ENCODE measurements at regions not wholly inside any gene's neighbourhood (a gene's known extent, or its start where the extent isn't known, plus 50 kb on each side); places are given as distances from the start of the nearest gene placed in this dataset.

DNA sequence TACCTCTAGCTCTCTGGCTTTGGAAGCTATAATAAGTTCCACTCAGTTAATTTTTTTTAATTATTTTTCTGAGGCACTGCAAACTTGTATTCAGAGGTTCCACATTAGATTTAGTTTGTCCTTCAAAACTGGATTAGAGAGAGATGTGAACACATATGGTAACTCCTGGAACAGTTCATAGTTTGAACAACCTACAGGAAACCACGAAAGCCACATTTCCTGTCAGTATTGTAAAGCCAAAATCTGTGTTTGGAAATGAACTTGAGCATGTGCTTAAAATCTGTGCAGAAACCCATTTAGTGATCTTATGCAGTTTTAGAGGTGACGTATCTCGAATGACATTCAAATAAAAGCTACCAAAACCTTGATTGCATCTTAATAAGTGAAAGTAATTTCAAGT is 1952.0 kb downstream of the OLFM4 start:
- no peaks in the 10 kb centered on the region for H3K36me3 Mint-ChIP-seq (ENCODE audit: low read depth)
- no peaks in the 10 kb centered on the region for H3K4me1 Mint-ChIP-seq (ENCODE audit: low read depth)
- TF ChIP-seq, protein P1, sequence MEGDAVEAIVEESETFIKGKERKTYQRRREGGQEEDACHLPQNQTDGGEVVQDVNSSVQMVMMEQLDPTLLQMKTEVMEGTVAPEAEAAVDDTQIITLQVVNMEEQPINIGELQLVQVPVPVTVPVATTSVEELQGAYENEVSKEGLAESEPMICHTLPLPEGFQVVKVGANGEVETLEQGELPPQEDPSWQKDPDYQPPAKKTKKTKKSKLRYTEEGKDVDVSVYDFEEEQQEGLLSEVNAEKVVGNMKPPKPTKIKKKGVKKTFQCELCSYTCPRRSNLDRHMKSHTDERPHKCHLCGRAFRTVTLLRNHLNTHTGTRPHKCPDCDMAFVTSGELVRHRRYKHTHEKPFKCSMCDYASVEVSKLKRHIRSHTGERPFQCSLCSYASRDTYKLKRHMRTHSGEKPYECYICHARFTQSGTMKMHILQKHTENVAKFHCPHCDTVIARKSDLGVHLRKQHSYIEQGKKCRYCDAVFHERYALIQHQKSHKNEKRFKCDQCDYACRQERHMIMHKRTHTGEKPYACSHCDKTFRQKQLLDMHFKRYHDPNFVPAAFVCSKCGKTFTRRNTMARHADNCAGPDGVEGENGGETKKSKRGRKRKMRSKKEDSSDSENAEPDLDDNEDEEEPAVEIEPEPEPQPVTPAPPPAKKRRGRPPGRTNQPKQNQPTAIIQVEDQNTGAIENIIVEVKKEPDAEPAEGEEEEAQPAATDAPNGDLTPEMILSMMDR (IDR thresholded peaks at IDR 0.05): no peak
- ChIA-PET POLR2A (no interaction called here), CTCF (no interaction called here)
- no peaks in the 10 kb centered on the region for H3K27me3 Mint-ChIP-seq
- ATAC-seq (no peak), DNase-seq (no peak)
- H3K9me3 Mint-ChIP-seq: peaks cover 9% of the 10 kb centered on the region
- no peak overlapping the region for H3K27ac Mint-ChIP-seq
- H3K4me3 Mint-ChIP-seq: no peak overlapping the region
- intact Hi-C loops (cut with micrococcal nuclease): no loop called here

DNA sequence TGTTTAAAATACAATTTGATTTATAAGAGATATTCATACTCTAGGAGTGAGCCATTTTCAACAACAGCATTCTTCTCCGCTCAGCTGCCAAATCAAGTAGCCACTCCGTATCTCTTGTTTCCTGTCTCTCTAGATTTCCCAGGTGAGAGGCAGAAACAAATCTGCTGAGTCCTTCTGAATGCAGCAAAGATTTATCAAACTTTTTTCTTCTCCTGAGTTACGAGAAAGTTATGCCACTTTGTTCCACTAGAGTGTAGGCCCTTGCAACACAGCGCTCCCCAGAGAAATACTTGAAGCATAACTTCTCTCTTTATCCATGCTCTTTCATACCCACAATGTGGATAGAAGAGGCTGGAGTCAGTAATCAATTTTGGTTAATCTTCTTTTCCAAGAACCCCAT is 1960.8 kb downstream of the OLFM4 start:
- Mint-ChIP-seq H3K4me1 (ENCODE audit: low read depth) (no peaks in the 10 kb centered on the region), H3K27ac (no peak overlapping the region), H3K4me3 (no peak overlapping the region), H3K36me3 (ENCODE audit: low read depth) (no peaks in the 10 kb centered on the region), H3K27me3 (no peaks in the 10 kb centered on the region), H3K9me3 (peaks cover 10% of the 10 kb centered on the region)
- TF ChIP-seq, protein P1 (IDR thresholded peaks at IDR 0.05): no peak
- DNase-seq (no peak), ATAC-seq (no peak)
- CTCF ChIA-PET: no interaction called here
- intact Hi-C loops (cut with micrococcal nuclease): no loop called here
- POLR2A ChIA-PET: no interaction called here

- no peaks in the 10 kb centered on the region for H3K36me3 Mint-ChIP-seq (ENCODE audit: low read depth)
- H3K27me3 Mint-ChIP-seq: no peaks in the 10 kb centered on the region
- TF ChIP-seq, protein P1 (IDR thresholded peaks at IDR 0.05): no peak
- ATAC-seq (no peak), DNase-seq (no peak)
- H3K4me3 Mint-ChIP-seq: no peak overlapping the region
- H3K4me1 Mint-ChIP-seq (ENCODE audit: low read depth): no peaks in the 10 kb centered on the region
- ChIA-PET CTCF (interaction anchor here (1.0 kb wide), 1 partner anchor 9 kb away, joined by 3 read pairs; no protein-coding TSS in a partner anchor), POLR2A (no interaction called here)
- H3K9me3 Mint-ChIP-seq: peaks cover 19% of the 10 kb centered on the region
- no peak overlapping the region for H3K27ac Mint-ChIP-seq
- intact Hi-C loops (cut with micrococcal nuclease): no loop called here
Measured at GRCh38 chr13:54999399-54999907, 1970.8 kb downstream of the OLFM4 start.

GRCh38 chr13:55000043-55000442 is 1971.4 kb downstream of the OLFM4 start:
- ChIA-PET POLR2A (no interaction called here), CTCF (interaction anchor here (1.0 kb wide), 1 partner anchor 8 kb away, joined by 3 read pairs; no protein-coding TSS in a partner anchor)
- TF ChIP-seq, protein P1 (IDR thresholded peaks at IDR 0.05): no peak
- Mint-ChIP-seq H3K4me3 (no peak overlapping the region), H3K9me3 (peaks cover 19% of the 10 kb centered on the region), H3K27ac (no peak overlapping the region), H3K27me3 (no peaks in the 10 kb centered on the region), H3K4me1 (ENCODE audit: low read depth) (no peaks in the 10 kb centered on the region), H3K36me3 (ENCODE audit: low read depth) (no peaks in the 10 kb centered on the region)
- no peak for DNase-seq
- no peak for ATAC-seq
- intact Hi-C loops (cut with micrococcal nuclease): no loop called here

DNA sequence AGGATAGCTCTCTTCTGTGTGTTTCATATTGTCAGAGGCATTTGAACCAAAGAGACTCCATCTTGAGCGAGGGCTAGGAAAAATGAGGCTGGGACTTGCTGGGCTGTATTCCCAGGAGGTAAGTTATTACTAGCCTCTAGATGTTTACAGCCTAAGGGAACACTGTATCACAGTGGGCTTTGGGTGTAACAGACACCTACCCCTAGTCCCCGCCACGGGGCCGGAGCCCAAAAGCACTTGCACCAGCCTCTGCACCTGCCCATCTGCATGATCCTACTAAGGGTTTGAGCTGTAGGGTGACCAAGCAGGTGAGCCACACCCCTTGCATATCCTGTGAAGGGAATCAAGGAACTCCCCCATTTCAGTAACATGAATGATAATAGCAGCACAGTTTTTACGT is 1972.2 kb downstream of the OLFM4 start:
- POLR2A ChIA-PET: no interaction called here
- H3K27ac Mint-ChIP-seq: no peak overlapping the region
- TF ChIP-seq, protein P1 (IDR thresholded peaks at IDR 0.05): no peak

More for the DNA sequence above, 1972.2 kb downstream of the OLFM4 start:
- no peak for DNase-seq
- intact Hi-C loops (cut with micrococcal nuclease): no loop called here
- H3K9me3 Mint-ChIP-seq: peaks cover 20% of the 10 kb centered on the region
- no peaks in the 10 kb centered on the region for H3K4me1 Mint-ChIP-seq (ENCODE audit: low read depth)
- ATAC-seq: no peak
- no peaks in the 10 kb centered on the region for H3K36me3 Mint-ChIP-seq (ENCODE audit: low read depth)
- CTCF ChIA-PET: interaction anchor here (0.6 kb wide), 1 partner anchor 202 kb away, joined by 3 read pairs; no protein-coding TSS in a partner anchor
- H3K4me3 Mint-ChIP-seq: no peak overlapping the region
- no peaks in the 10 kb centered on the region for H3K27me3 Mint-ChIP-seq
